Uterus (tissue), 2 donors: ENCODE measurements at regions not wholly inside any gene's neighbourhood (a gene's known extent, or its start where the extent isn't known, plus 50 kb on each side); places are given as distances from the start of the nearest gene placed in this dataset.
"Not testable (repeated sequence)": the region's sequence is repeated elsewhere in the genome, so short reads cannot be mapped to it uniquely, and the experiment has no call there.

Experiments used
- CTCF ChIP-seq, 4 experiments: fragments of 200-600 bp in 2 of 4; fragments of 450-650 bp in 2 of 4; sonication (generic) in 2 of 4; IDR thresholded peaks; one replicate each; pipeline ENCODE4 v1.5.1; 2016 to 2019; ENCODE audit warnings: antibody characterized with exemption in 4 of 4, mild to moderate bottlenecking in 2 of 4, moderate library complexity in 1 of 4
- POLR2A ChIP-seq, 2 donors: fragments of 450-650 bp; IDR thresholded peaks; one replicate each; pipeline ENCODE4 v1.6.1; 2016; ENCODE audit warnings: antibody characterized with exemption in 2 of 2, mild to moderate bottlenecking in 1 of 2, moderate library complexity in 1 of 2

- TF ChIP-seq CTCF, POLR2A (IDR thresholded peaks at IDR 0.05): not testable (repeated sequence)
These were observed 232.1 kb downstream of the ASMT start for GRCh38 chrX:1847000-1847399.
